ENCODE measurements at regions not wholly inside any gene's neighbourhood (a gene's known extent, or its start where the extent isn't known, plus 50 kb on each side); places are given as distances from the start of the nearest gene placed in this dataset.
"Not testable (repeated sequence)": the region's sequence is repeated elsewhere in the genome, so short reads cannot be mapped to it uniquely, and the experiment has no call there.

- peaks cover 4% of the 10 kb centered on the region for H3K9me3 Mint-ChIP-seq
- no peak overlapping the region for H3K27ac Mint-ChIP-seq
- H3K4me3 Mint-ChIP-seq, result no peak overlapping the region
Measured at GRCh38 chr4:120005527-120005926, 61.1 kb downstream of the MAD2L1 start.

GRCh38 chr4:120005076-120005475, 61.6 kb downstream of the MAD2L1 start:
- no peak overlapping the region for H3K4me3 Mint-ChIP-seq
- H3K27me3 Mint-ChIP-seq, result peaks cover 14% of the 10 kb centered on the region
- no peak overlapping the region for H3K27ac Mint-ChIP-seq
- H3K36me3 Mint-ChIP-seq (ENCODE audit: low read depth), result no peaks in the 10 kb centered on the region
- peaks cover 4% of the 10 kb centered on the region for H3K9me3 Mint-ChIP-seq
- no peak for ATAC-seq (replicated peaks)
- no peaks in the 10 kb centered on the region for H3K4me1 Mint-ChIP-seq

More at GRCh38 chr4:120005527-120005926, 61.1 kb downstream of the MAD2L1 start:
- Mint-ChIP-seq H3K27me3 (peaks cover 14% of the 10 kb centered on the region), H3K36me3 (ENCODE audit: low read depth) (no peaks in the 10 kb centered on the region), H3K4me1 (no peaks in the 10 kb centered on the region)
- ATAC-seq (replicated peaks), result no peak

DNA sequence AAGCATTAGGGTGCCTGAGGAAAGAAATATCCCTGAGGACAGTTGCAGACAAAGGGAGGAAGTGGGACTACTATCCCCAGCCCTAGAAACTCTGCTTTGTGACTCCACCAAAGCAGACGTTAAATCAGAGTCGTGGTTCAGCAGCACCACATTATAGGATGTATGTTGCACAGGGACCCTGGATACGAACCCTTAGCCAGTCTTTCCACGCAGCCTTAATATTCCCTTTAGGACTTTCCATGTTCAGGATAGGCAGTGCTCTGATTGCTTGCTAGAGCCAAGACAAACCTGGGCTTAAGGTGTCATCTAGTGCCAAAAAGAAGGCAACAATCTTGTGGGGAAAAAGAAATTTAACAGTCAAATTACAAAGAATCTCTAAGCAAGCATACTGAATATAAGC, 62.6 kb downstream of the MAD2L1 start:
- Mint-ChIP-seq H3K27me3 (peaks cover 11% of the 10 kb centered on the region), H3K4me3 (no peak overlapping the region), H3K4me1 (no peaks in the 10 kb centered on the region), H3K9me3 (peaks cover 4% of the 10 kb centered on the region), H3K36me3 (ENCODE audit: low read depth) (no peaks in the 10 kb centered on the region), H3K27ac (no peak overlapping the region)
- no peak for ATAC-seq (replicated peaks)

- H3K27me3 Mint-ChIP-seq, result peaks cover 11% of the 10 kb centered on the region
- no peaks in the 10 kb centered on the region for H3K9me3 Mint-ChIP-seq
- no peaks in the 10 kb centered on the region for H3K36me3 Mint-ChIP-seq (ENCODE audit: low read depth)
- H3K4me1 Mint-ChIP-seq, result no peaks in the 10 kb centered on the region
- ATAC-seq (replicated peaks), result no peak
- no peak overlapping the region for H3K27ac Mint-ChIP-seq
- H3K4me3 Mint-ChIP-seq, result no peak overlapping the region
Measured at GRCh38 chr4:120003193-120003592, 63.5 kb downstream of the MAD2L1 start.

- ATAC-seq (replicated peaks), result no peak
- Mint-ChIP-seq H3K27me3 (peaks cover 13% of the 10 kb centered on the region), H3K4me1 (no peaks in the 10 kb centered on the region), H3K27ac (no peak overlapping the region), H3K36me3 (ENCODE audit: low read depth) (no peaks in the 10 kb centered on the region), H3K9me3 (no peaks in the 10 kb centered on the region), H3K4me3 (no peak overlapping the region)
Measured at GRCh38 chr4:120001850-120002249, 64.8 kb downstream of the MAD2L1 start.

GRCh38 chr4:120000591-120001296, 65.9 kb downstream of the MAD2L1 start:
- H3K27me3 Mint-ChIP-seq, result peaks cover 14% of the 10 kb centered on the region
- no peak overlapping the region for H3K4me3 Mint-ChIP-seq
- H3K36me3 Mint-ChIP-seq (ENCODE audit: low read depth), result no peaks in the 10 kb centered on the region
- no peak for ATAC-seq (replicated peaks)
- H3K27ac Mint-ChIP-seq, result no peak overlapping the region
- no peaks in the 10 kb centered on the region for H3K9me3 Mint-ChIP-seq
- H3K4me1 Mint-ChIP-seq, result no peaks in the 10 kb centered on the region

DNA sequence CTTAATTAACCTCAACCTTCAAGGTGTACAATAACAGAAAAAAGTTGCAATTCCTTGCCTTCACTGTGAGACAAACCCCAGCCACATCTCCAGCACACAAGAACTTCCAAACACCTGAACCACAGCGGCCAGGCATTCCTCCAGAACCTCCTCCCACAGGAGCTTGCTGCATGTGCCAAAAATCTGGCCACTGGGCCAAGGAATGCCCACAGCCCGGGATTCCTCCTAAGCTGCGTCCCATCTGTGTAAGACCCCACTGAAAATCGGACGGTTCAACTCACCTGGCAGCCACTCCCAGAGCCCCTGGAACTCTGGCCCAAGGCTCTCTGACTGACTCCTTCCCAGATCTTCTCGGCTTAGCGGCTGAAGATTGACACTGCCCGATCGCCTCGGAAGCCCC, 70.6 kb downstream of the MAD2L1 start:
- H3K36me3 Mint-ChIP-seq (ENCODE audit: low read depth); H3K4me3 Mint-ChIP-seq: not testable (repeated sequence)

DNA sequence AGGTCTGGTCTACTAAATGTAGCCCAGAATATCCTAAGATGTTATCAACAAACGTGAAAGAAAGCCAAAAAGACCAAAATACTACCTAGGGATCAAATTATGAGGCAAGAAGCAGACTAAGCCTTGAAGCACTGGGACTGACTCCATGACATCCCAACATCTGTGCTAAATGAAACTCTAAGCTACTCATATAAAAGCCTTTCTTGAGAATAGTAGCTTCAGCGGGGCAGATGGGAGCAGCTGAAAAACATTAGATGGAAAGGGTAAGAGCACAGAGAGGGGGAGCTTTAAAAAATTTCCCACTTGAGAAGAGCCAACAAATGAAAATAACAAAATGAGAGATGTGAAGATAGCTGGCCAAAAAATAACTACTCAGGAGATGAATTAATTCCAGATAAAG, 81.7 kb downstream of the MAD2L1 start:
- Mint-ChIP-seq H3K27ac (no peak overlapping the region), H3K9me3 (no peaks in the 10 kb centered on the region), H3K4me3 (no peak overlapping the region), H3K4me1 (no peaks in the 10 kb centered on the region), H3K27me3 (peaks cover 6% of the 10 kb centered on the region), H3K36me3 (ENCODE audit: low read depth) (no peaks in the 10 kb centered on the region)
- ATAC-seq (replicated peaks), result no peak

More for the DNA sequence above, 70.6 kb downstream of the MAD2L1 start:
- H3K9me3 Mint-ChIP-seq; ATAC-seq (replicated peaks); H3K27ac Mint-ChIP-seq; H3K4me1 Mint-ChIP-seq; H3K27me3 Mint-ChIP-seq: not testable (repeated sequence)

- Mint-ChIP-seq H3K9me3 (no peaks in the 10 kb centered on the region), H3K27me3 (peaks cover 4% of the 10 kb centered on the region), H3K4me1 (no peaks in the 10 kb centered on the region), H3K4me3 (no peak overlapping the region), H3K27ac (no peak overlapping the region), H3K36me3 (ENCODE audit: low read depth) (no peaks in the 10 kb centered on the region)
- ATAC-seq (replicated peaks), result no peak
Measured at GRCh38 chr4:119982756-119983155, 83.9 kb downstream of the MAD2L1 start.

DNA sequence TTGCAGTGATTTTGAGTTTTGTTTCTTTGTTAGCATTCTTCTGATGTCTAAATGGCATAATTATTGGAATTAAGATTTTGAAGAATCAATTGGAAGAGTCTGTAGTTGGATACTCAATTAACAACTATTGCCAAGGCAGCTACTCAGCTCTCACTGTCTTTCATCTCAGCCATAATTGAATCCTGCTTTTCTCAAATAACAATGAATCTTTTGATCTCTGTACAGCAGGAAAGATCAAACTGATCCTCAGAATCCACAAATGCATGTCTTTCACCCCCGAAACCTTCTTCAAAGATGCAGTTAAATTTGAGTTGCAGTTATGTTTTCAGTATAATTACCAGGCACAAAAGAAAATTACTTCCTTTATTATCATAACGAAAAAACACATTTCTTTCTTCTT, 86.2 kb downstream of the MAD2L1 start:
- H3K4me3 Mint-ChIP-seq, result no peak overlapping the region
- H3K4me1 Mint-ChIP-seq, result no peaks in the 10 kb centered on the region
- no peak for ATAC-seq (replicated peaks)
- H3K36me3 Mint-ChIP-seq (ENCODE audit: low read depth), result no peaks in the 10 kb centered on the region
- no peaks in the 10 kb centered on the region for H3K9me3 Mint-ChIP-seq
- no peak overlapping the region for H3K27ac Mint-ChIP-seq
- peaks cover 4% of the 10 kb centered on the region for H3K27me3 Mint-ChIP-seq

- Mint-ChIP-seq H3K36me3 (ENCODE audit: low read depth) (no peaks in the 10 kb centered on the region), H3K27me3 (peaks cover 12% of the 10 kb centered on the region), H3K4me1 (no peaks in the 10 kb centered on the region), H3K9me3 (no peaks in the 10 kb centered on the region), H3K4me3 (no peak overlapping the region), H3K27ac (no peak overlapping the region)
- ATAC-seq (replicated peaks), result no peak
Measured at GRCh38 chr4:119977076-119977940, 89.3 kb downstream of the MAD2L1 start.

DNA sequence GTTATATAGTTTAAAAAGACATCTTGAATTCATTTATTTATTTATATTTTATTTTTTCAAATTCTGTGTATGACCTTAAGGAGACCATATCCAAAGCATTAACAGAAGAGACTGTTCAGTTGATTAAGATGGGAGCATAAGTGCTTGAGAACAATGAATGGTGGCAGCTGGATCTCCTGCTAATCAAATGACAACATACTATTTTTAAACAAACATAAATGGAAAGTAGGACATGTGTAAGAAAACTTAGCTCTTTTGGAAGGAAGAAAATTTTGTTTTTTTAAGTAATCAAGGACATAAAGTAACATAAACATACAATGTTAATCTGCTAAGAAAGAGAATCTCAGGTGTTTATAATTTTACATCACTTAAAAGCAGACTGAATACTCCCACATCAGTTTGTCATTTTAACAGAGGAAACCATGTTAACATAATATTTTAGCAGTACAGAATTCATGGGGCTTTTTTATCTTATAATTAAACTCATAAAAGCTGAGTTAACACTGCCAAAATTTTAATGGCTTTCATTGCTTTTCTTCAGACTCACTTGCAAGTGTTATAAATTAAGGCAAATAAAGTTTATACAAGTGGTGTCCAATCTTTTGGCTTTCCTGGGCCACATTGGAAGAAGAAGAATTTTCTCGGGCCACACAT, 95.1 kb downstream of the MAD2L1 start:
- Mint-ChIP-seq H3K27me3 (peaks cover 8% of the 10 kb centered on the region), H3K4me1 (no peaks in the 10 kb centered on the region), H3K36me3 (ENCODE audit: low read depth) (no peaks in the 10 kb centered on the region), H3K4me3 (no peak overlapping the region), H3K9me3 (no peaks in the 10 kb centered on the region), H3K27ac (no peak overlapping the region)
- ATAC-seq (replicated peaks), result no peak

GRCh38 chr4:119962631-119963030, 104.0 kb downstream of the MAD2L1 start:
- Mint-ChIP-seq H3K36me3 (ENCODE audit: low read depth) (no peaks in the 10 kb centered on the region), H3K4me3 (no peak overlapping the region), H3K4me1 (no peaks in the 10 kb centered on the region), H3K27me3 (peaks cover 8% of the 10 kb centered on the region), H3K27ac (no peak overlapping the region), H3K9me3 (no peaks in the 10 kb centered on the region)
- no peak for ATAC-seq (replicated peaks)

DNA sequence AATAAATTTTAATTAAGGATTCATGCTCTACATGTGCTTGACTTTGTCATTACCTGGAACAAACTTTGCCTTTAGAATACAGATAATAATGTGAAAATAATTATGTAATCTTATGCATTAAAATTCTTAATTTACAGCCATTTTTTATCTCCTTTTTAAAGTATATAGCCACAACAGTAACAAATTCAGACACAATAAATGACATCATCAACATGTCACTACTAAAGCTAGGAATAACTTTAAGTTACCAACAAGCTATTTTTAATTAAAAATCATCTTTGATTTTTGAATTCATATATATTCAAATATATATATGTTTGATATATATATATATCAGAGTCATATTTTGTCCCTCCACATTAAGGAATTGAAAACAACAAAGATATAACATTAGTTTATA, 107.7 kb downstream of the MAD2L1 start:
- no peak for ATAC-seq (replicated peaks)
- Mint-ChIP-seq H3K27ac (no peak overlapping the region), H3K36me3 (ENCODE audit: low read depth) (no peaks in the 10 kb centered on the region), H3K4me3 (no peak overlapping the region), H3K9me3 (no peaks in the 10 kb centered on the region), H3K4me1 (no peaks in the 10 kb centered on the region), H3K27me3 (peaks cover 4% of the 10 kb centered on the region)

- Mint-ChIP-seq H3K4me1 (no peaks in the 10 kb centered on the region), H3K27me3 (peaks cover 2% of the 10 kb centered on the region), H3K4me3 (no peak overlapping the region), H3K9me3 (no peaks in the 10 kb centered on the region), H3K36me3 (ENCODE audit: low read depth) (no peaks in the 10 kb centered on the region), H3K27ac (no peak overlapping the region)
- no peak for ATAC-seq (replicated peaks)
Measured at GRCh38 chr4:119955256-119955655, 111.4 kb downstream of the MAD2L1 start.
